Neural progenitor cell (in vitro differentiated cells): ENCODE measurements at regions not wholly inside any gene's neighbourhood (a gene's known extent, or its start where the extent isn't known, plus 50 kb on each side); places are given as distances from the start of the nearest gene placed in this dataset.

Experiments used
- DNase-seq: peaks from one replicate; pipeline ENCODE4 v3.0.0-alpha.2; 2016; ENCODE audit warnings: low spot score
- H2AFZ ChIP-seq: fragments of 200-600 bp; sonication (generic); replicated peaks from 2 replicates; pipeline ENCODE4 v1.6.1; 2016; ENCODE audit warnings: antibody characterized with exemption
- H3F3A ChIP-seq: fragments of 200-600 bp; sonication (generic); 2 replicates; pipeline ENCODE4 v1.6.1; 2016; ENCODE audit warnings: antibody characterized with exemption, low read depth
- H3K27ac ChIP-seq: fragments of 200-600 bp; sonication (generic); 2 replicates; pipeline ENCODE4 v1.5.1; 2016; ENCODE audit warnings: mild to moderate bottlenecking
- H3K27me3 ChIP-seq: fragments of 200-600 bp; sonication (generic); 2 replicates; pipeline ENCODE4 v1.6.1; 2016; ENCODE audit warnings: mild to moderate bottlenecking, moderate library complexity
- H3K36me3 ChIP-seq: fragments of 200-600 bp; sonication (generic); 2 replicates; pipeline ENCODE4 v1.5.1; 2016
- H3K4me1 ChIP-seq: fragments of 200-600 bp; sonication (generic); 2 replicates; pipeline ENCODE4 v1.6.1; 2016; ENCODE audit warnings: mixed run types
- H3K4me2 ChIP-seq: fragments of 200-600 bp; sonication (generic); 2 replicates; pipeline ENCODE4 v1.6.1; 2016
- H3K4me3 ChIP-seq: fragments of 200-600 bp; sonication (generic); 2 replicates; pipeline ENCODE4 v1.5.1; 2016
- H3K79me2 ChIP-seq: fragments of 200-600 bp; sonication (generic); 2 replicates; pipeline ENCODE4 v1.6.1; 2016; ENCODE audit warnings: low read depth
- H3K9ac ChIP-seq: fragments of 200-600 bp; sonication (generic); 2 replicates; pipeline ENCODE4 v1.6.1; 2016
- H3K9me3 ChIP-seq: fragments of 200-600 bp; sonication (generic); 2 replicates; pipeline ENCODE4 v1.5.1; 2016; ENCODE audit warnings: low read depth
- H4K20me1 ChIP-seq: fragments of 200-600 bp; sonication (generic); 2 replicates; pipeline ENCODE4 v1.6.1; 2016; ENCODE audit warnings: low read depth
- H3K27ac Mint-ChIP-seq: 3 replicates; pipeline ENCODE4 v1.8.0; 2021; ENCODE audit warnings: mixed read lengths
- H3K27me3 Mint-ChIP-seq: 2 replicates; pipeline ENCODE4 v1.8.0; 2022; ENCODE audit warnings: low read depth, mild to moderate bottlenecking, inconsistent platforms, moderate library complexity, mixed read lengths; ENCODE audit not compliant: insufficient read depth
- H3K36me3 Mint-ChIP-seq: 3 replicates; pipeline ENCODE4 v1.8.0; 2021; ENCODE audit warnings: mixed read lengths
- H3K4me1 Mint-ChIP-seq: 3 replicates; pipeline ENCODE4 v1.8.0; 2021; ENCODE audit warnings: mixed read lengths
- H3K4me3 Mint-ChIP-seq: 3 replicates; pipeline ENCODE4 v1.8.0; 2021; ENCODE audit warnings: mild to moderate bottlenecking, moderate library complexity, mixed read lengths
- H3K9me3 Mint-ChIP-seq: 3 replicates; pipeline ENCODE4 v1.8.0; 2020; ENCODE audit warnings: mixed read lengths
- CTCF ChIP-seq: fragments of 200-600 bp; sonication (generic); IDR thresholded peaks from 2 replicates; pipeline ENCODE4 v1.5.1; 2017; ENCODE audit warnings: antibody characterized with exemption, mild to moderate bottlenecking
- EZH2 ChIP-seq: fragments of 200-600 bp; sonication (generic); IDR thresholded peaks from 2 replicates; pipeline ENCODE4 v1.6.1; 2017; ENCODE audit warnings: antibody characterized with exemption, mild to moderate bottlenecking, moderate library complexity
- EZH2phosphoT487 ChIP-seq: fragments of 200-600 bp; sonication (generic); IDR thresholded peaks from 2 replicates; pipeline ENCODE4 v1.6.1; 2017; ENCODE audit warnings: antibody characterized with exemption

- Histone ChIP-seq H3K4me2 (no peak overlapping the region), H4K20me1 (no peaks in the 10 kb centered on the region), H3K4me3 (no peak overlapping the region), H3K4me1 (peaks cover 55% of the 10 kb centered on the region), H3K9ac (no peak overlapping the region), H3F3A (peaks cover 10% of the 10 kb centered on the region), H3K27me3 (no peaks in the 10 kb centered on the region), H3K79me2 (no peaks in the 10 kb centered on the region), H2AFZ (no peak overlapping the region), H3K36me3 (no peaks in the 10 kb centered on the region), H3K27ac (no peak overlapping the region), H3K9me3 (no peaks in the 10 kb centered on the region)
- H3K9me3 Mint-ChIP-seq = no peaks in the 10 kb centered on the region
- no peak overlapping the region for H3K4me3 Mint-ChIP-seq
- no peak for TF ChIP-seq EZH2phosphoT487
- DNase-seq = no peak
- peaks cover 58% of the 10 kb centered on the region for H3K4me1 Mint-ChIP-seq
- H3K27ac Mint-ChIP-seq = peak overlapping the region; percentile 84
- H3K36me3 Mint-ChIP-seq = no peaks in the 10 kb centered on the region
- peaks cover 7% of the 10 kb centered on the region for H3K27me3 Mint-ChIP-seq
These were observed 74.6 kb downstream of the ACTL7B start for GRCh38 chr9:108780942-108781734.

- H3K4me3 ChIP-seq = no peak overlapping the region
- no peaks in the 10 kb centered on the region for H3K9me3 ChIP-seq
- H3K4me2 ChIP-seq = peak overlapping the region; percentile 47
- H3K9me3 Mint-ChIP-seq = peaks cover 4% of the 10 kb centered on the region
- no peaks in the 10 kb centered on the region for H4K20me1 ChIP-seq
- DNase-seq = no peak
- H3K27me3 ChIP-seq = no peaks in the 10 kb centered on the region
- H3K4me1 Mint-ChIP-seq = peaks cover 60% of the 10 kb centered on the region
- TF ChIP-seq CTCF = no peak
- no peak for TF ChIP-seq EZH2
- TF ChIP-seq EZH2phosphoT487 = no peak
- no peaks in the 10 kb centered on the region for H3K79me2 ChIP-seq
- H3F3A ChIP-seq = peaks cover 6% of the 10 kb centered on the region
- H3K4me3 Mint-ChIP-seq = no peak overlapping the region
- H2AFZ ChIP-seq = peak overlapping the region; percentile 53
- peaks cover 9% of the 10 kb centered on the region for H3K27me3 Mint-ChIP-seq
- H3K27ac ChIP-seq = no peak overlapping the region
- H3K27ac Mint-ChIP-seq = no peak overlapping the region
- H3K4me1 ChIP-seq = peaks cover 54% of the 10 kb centered on the region
- no peaks in the 10 kb centered on the region for H3K36me3 Mint-ChIP-seq
- H3K9ac ChIP-seq = no peak overlapping the region
- no peaks in the 10 kb centered on the region for H3K36me3 ChIP-seq
These were observed 76.0 kb downstream of the ACTL7B start for GRCh38 chr9:108779551-108780325.

GRCh38 chr9:108776920-108777639 is 78.7 kb downstream of the ACTL7B start:
- no peaks in the 10 kb centered on the region for H3K36me3 ChIP-seq
- no peak overlapping the region for H3K9ac ChIP-seq
- H3F3A ChIP-seq = no peaks in the 10 kb centered on the region
- TF ChIP-seq CTCF (peak; percentile 45), EZH2 (no peak), EZH2phosphoT487 (no peak)
- H2AFZ ChIP-seq = no peak overlapping the region
- H3K4me3 Mint-ChIP-seq = no peak overlapping the region
- H3K27me3 Mint-ChIP-seq = peaks cover 7% of the 10 kb centered on the region
- no peaks in the 10 kb centered on the region for H4K20me1 ChIP-seq
- H3K27ac ChIP-seq = no peak overlapping the region
- H3K4me2 ChIP-seq = no peak overlapping the region
- DNase-seq = no peak
- H3K9me3 Mint-ChIP-seq = peaks cover 11% of the 10 kb centered on the region
- H3K4me1 ChIP-seq = peaks cover 33% of the 10 kb centered on the region
- no peaks in the 10 kb centered on the region for H3K9me3 ChIP-seq
- no peaks in the 10 kb centered on the region for H3K79me2 ChIP-seq
- no peaks in the 10 kb centered on the region for H3K27me3 ChIP-seq
- no peak overlapping the region for H3K27ac Mint-ChIP-seq
- H3K4me3 ChIP-seq = no peak overlapping the region
- no peaks in the 10 kb centered on the region for H3K36me3 Mint-ChIP-seq
- peaks cover 39% of the 10 kb centered on the region for H3K4me1 Mint-ChIP-seq
